Adrenal gland (tissue), 9 donors: ENCODE measurements at regions not wholly inside any gene's neighbourhood (a gene's known extent, or its start where the extent isn't known, plus 50 kb on each side); places are given as distances from the start of the nearest gene placed in this dataset.
"Not testable (repeated sequence)": the region's sequence is repeated elsewhere in the genome, so short reads cannot be mapped to it uniquely, and the experiment has no call there.

Source experiments
- DNase-seq, 7 donors: peaks; one replicate each; pipeline ENCODE4 v3.0.0-alpha.2; 2019 to 2020
- H3K27ac ChIP-seq, 5 donors: fragments of 200-600 bp; sonication (generic) in 4 of 5; 1 replicate in 3 of 5; 2 replicates in 2 of 5; pipeline versions ENCODE4 v1.5.1 to v1.8.0; 2016 to 2020; ENCODE audit warnings: mild to moderate bottlenecking in 1 of 5
- H3K27me3 ChIP-seq: fragments of 200-600 bp; 2 replicates; pipeline ENCODE4 v1.8.0; 2021
- H3K36me3 ChIP-seq, 2 donors: fragments of 200-600 bp; replicated peaks in 1 of 2; 1 replicate in 1 of 2; 2 replicates in 1 of 2; pipeline versions ENCODE4 v1.5.1 to v1.8.0; 2018 to 2022
- H3K4me1 ChIP-seq, 2 donors: fragments of 200-600 bp; replicated peaks in 1 of 2; 1 replicate in 1 of 2; 2 replicates in 1 of 2; pipeline versions ENCODE4 v1.5.1 to v1.8.0; 2018 to 2021
- H3K4me3 ChIP-seq, 4 donors: fragments of 200-600 bp; sonication (generic) in 3 of 4; one replicate each; pipeline ENCODE4 v1.5.1; 2016 to 2018
- H3K9me3 ChIP-seq, 3 donors: fragments of 200-600 bp; sonication (generic) in 1 of 3; replicated peaks in 1 of 3; 1 replicate in 2 of 3; 2 replicates in 1 of 3; pipeline versions ENCODE4 v1.5.1 to v1.8.0; 2016 to 2021
- CTCF ChIP-seq, 6 experiments: fragments of 450-650 bp in 4 of 6; fragments of 200-600 bp in 2 of 6; sonication (generic) in 1 of 6; IDR thresholded peaks; 1 replicate in 5 of 6; 2 replicates in 1 of 6; pipeline versions ENCODE4 v1.5.1 to v1.8.0; 2016 to 2021; ENCODE audit warnings: antibody characterized with exemption in 6 of 6, mild to moderate bottlenecking in 2 of 6, moderate library complexity in 1 of 6
- POLR2A ChIP-seq, 2 donors: fragments of 450-650 bp; IDR thresholded peaks; one replicate each; pipeline ENCODE4 v1.6.1; 2017; ENCODE audit warnings: antibody characterized with exemption in 2 of 2, mild to moderate bottlenecking in 2 of 2, moderate library complexity in 1 of 2
- WGBS, 4 donors: extraction: QIAGEN DNeasy Blood & Tissue Kit in 2 of 4; methylation state at CpG; one replicate each; pipeline versions ENCODE4 v1.1.5 to v1.1.7; 2013 to 2017; 5-methylcytosine and 5-hydroxymethylcytosine counted together
- intact Hi-C, 2 donors: fragments of 100-400 bp; cut with DNase I; formaldehyde crosslinking; loops; one replicate each; pipeline versions ENCODE4 v1.14.1 to v1.15.0; 2022 to 2023
- donor health status: healthy with polysubstance abuse.
- donor health status: Bipolar disorder and iron deficiency.
- donor health status: DM: yes; HTN: yes; CAD: no.
- donor health status: DM: no; HTN: no; CAD: no.
- donor health status: DM: no; HTN: no; CAD: no.

- 88 to 98% (median 93%) methylated on average over 3 of the region's 3 CpGs for WGBS, 4 donors
- no peaks in the 10 kb centered on the region for H3K36me3 ChIP-seq
- H3K9me3 ChIP-seq, result no peaks in the 10 kb centered on the region
Observed at GRCh38 chr6:144781836-144782235, 496.7 kb downstream of the UTRN start.

GRCh38 chr6:144782634-144783033, 497.5 kb downstream of the UTRN start:
- Histone ChIP-seq H3K36me3 (no peaks in the 10 kb centered on the region), H3K27ac (no peak overlapping the region), H3K27me3 (no peaks in the 10 kb centered on the region), H3K9me3 (no peaks in the 10 kb centered on the region), H3K4me3 (no peak overlapping the region), H3K4me1 (no peaks in the 10 kb centered on the region)
- intact Hi-C loops, result no loop called here
- 90 to 96% (median 96%) methylated on average over 6 of the region's 6 CpGs for WGBS, 4 donors
- TF ChIP-seq CTCF (IDR thresholded peaks at IDR 0.05) (no peak), POLR2A (IDR thresholded peaks at IDR 0.05) (no peak)
- no peak for DNase-seq

More at GRCh38 chr6:144781836-144782235, 496.7 kb downstream of the UTRN start:
- intact Hi-C loops, result no loop called here
- TF ChIP-seq POLR2A (IDR thresholded peaks at IDR 0.05), result no peak
- DNase-seq, result no peak
- H3K27ac ChIP-seq, result no peak overlapping the region
- no peak overlapping the region for H3K4me3 ChIP-seq
- H3K4me1 ChIP-seq, result no peaks in the 10 kb centered on the region
- H3K27me3 ChIP-seq, result no peaks in the 10 kb centered on the region

GRCh38 chr6:144785056-144785455, 499.9 kb downstream of the UTRN start:
- no peak overlapping the region for H3K4me3 ChIP-seq
- 85 to 91% (median 90%) methylated on average over 3 of the region's 3 CpGs for WGBS, 4 donors
- H3K36me3 ChIP-seq, result no peaks in the 10 kb centered on the region

GRCh38 chr6:144786825-144787224, 501.7 kb downstream of the UTRN start:
- Histone ChIP-seq H3K9me3 (no peaks in the 10 kb centered on the region), H3K36me3 (no peaks in the 10 kb centered on the region), H3K4me3 (no peak overlapping the region), H3K27ac (no peak overlapping the region), H3K27me3 (no peaks in the 10 kb centered on the region), H3K4me1 (no peaks in the 10 kb centered on the region)
- WGBS, 4 donors, result 87 to 96% (median 92%) methylated on average over 2 of the region's 2 CpGs
- TF ChIP-seq POLR2A (IDR thresholded peaks at IDR 0.05), result no peak
- no peak for TF ChIP-seq CTCF (IDR thresholded peaks at IDR 0.05)
- intact Hi-C loops, result no loop called here
- no peak for DNase-seq

More at GRCh38 chr6:144785056-144785455, 499.9 kb downstream of the UTRN start:
- H3K4me1 ChIP-seq, result no peaks in the 10 kb centered on the region
- intact Hi-C loops, result no loop called here
- H3K27ac ChIP-seq, result no peak overlapping the region
- no peak for DNase-seq
- no peaks in the 10 kb centered on the region for H3K27me3 ChIP-seq
- no peaks in the 10 kb centered on the region for H3K9me3 ChIP-seq
- TF ChIP-seq CTCF (IDR thresholded peaks at IDR 0.05), result no peak
- no peak for TF ChIP-seq POLR2A (IDR thresholded peaks at IDR 0.05)

GRCh38 chr6:144793744-144794143, 508.6 kb downstream of the UTRN start:
- H3K4me1 ChIP-seq, result no peaks in the 10 kb centered on the region
- intact Hi-C loops, result no loop called here
- WGBS, 4 donors, result 86 to 94% (median 90%) methylated on average over 4 of the region's 4 CpGs
- H3K4me3 ChIP-seq, result no peak overlapping the region
- no peak overlapping the region for H3K27ac ChIP-seq
- no peaks in the 10 kb centered on the region for H3K9me3 ChIP-seq
- peaks cover 0 to 3% of the 10 kb centered on the region in 2 donors for H3K36me3 ChIP-seq
- DNase-seq, result no peak
- no peaks in the 10 kb centered on the region for H3K27me3 ChIP-seq
- TF ChIP-seq POLR2A (IDR thresholded peaks at IDR 0.05) (no peak), CTCF (IDR thresholded peaks at IDR 0.05) (no peak)

GRCh38 chr6:144795022-144795421, 509.9 kb downstream of the UTRN start:
- 95 to 100% (median 99%) methylated on average over 2 of the region's 2 CpGs for WGBS, 4 donors
- H3K9me3 ChIP-seq, DNase-seq, H3K36me3 ChIP-seq, H3K4me3 ChIP-seq, H3K27me3 ChIP-seq, intact Hi-C loops, H3K27ac ChIP-seq, H3K4me1 ChIP-seq: not testable (repeated sequence)
